IMR-90 (cell line): ENCODE measurements at regions not wholly inside any gene's neighbourhood (a gene's known extent, or its start where the extent isn't known, plus 50 kb on each side); places are given as distances from the start of the nearest gene placed in this dataset.

ENCODE experiments used
- BHLHE40 ChIP-seq: fragments of 150-350 bp; IDR thresholded peaks from 2 replicates; pipeline ENCODE4 v1.6.1; 2016; ENCODE audit warnings: mild to moderate bottlenecking, low read depth, low read length
- CEBPB ChIP-seq: IDR thresholded peaks from 2 replicates; pipeline ENCODE4 v1.6.1; 2012; ENCODE audit warnings: low read depth, low read length, improper control_type of control experiment
- CHD1 ChIP-seq: IDR thresholded peaks from 2 replicates; pipeline ENCODE4 v1.6.1; 2012; ENCODE audit warnings: low read depth, low read length, improper control_type of control experiment
- CTCF ChIP-seq: conservative IDR thresholded peaks from 2 replicates; pipeline ENCODE4 v1.5.1; 2012; ENCODE audit warnings: mild to moderate bottlenecking, low read depth, low read length, improper control_type of control experiment
- MAZ ChIP-seq: IDR thresholded peaks from 2 replicates; pipeline ENCODE4 v1.6.1; 2012; ENCODE audit warnings: low read depth, mild to moderate bottlenecking, low read length, improper control_type of control experiment, moderate library complexity, borderline replicate concordance
- MXI1 ChIP-seq: IDR thresholded peaks from 2 replicates; pipeline ENCODE4 v1.6.1; 2012; ENCODE audit warnings: low read depth, mild to moderate bottlenecking, low read length, moderate library complexity, borderline replicate concordance
- NFE2L2 ChIP-seq: fragments of 150-350 bp; IDR thresholded peaks from 2 replicates; pipeline ENCODE4 v1.6.1; 2016; ENCODE audit warnings: low read depth, mild to moderate bottlenecking, low read length
- POLR2A ChIP-seq: IDR thresholded peaks from 2 replicates; pipeline ENCODE4 v1.6.1; 2012; ENCODE audit warnings: mild to moderate bottlenecking, low read depth, low read length
- RAD21 ChIP-seq: IDR thresholded peaks from 2 replicates; pipeline ENCODE4 v1.6.1; 2012; ENCODE audit warnings: low read length, improper control_type of control experiment
- RCOR1 ChIP-seq: IDR thresholded peaks from 2 replicates; pipeline ENCODE4 v1.6.1; 2012; ENCODE audit warnings: mild to moderate bottlenecking, low read length, improper control_type of control experiment; ENCODE audit not compliant: insufficient replicate concordance
- RFX5 ChIP-seq: IDR thresholded peaks from 2 replicates; pipeline ENCODE4 v1.8.0; 2012; ENCODE audit warnings: low read depth, mild to moderate bottlenecking, low read length, moderate library complexity
- SMC3 ChIP-seq: fragments of 150-350 bp; IDR thresholded peaks from 2 replicates; pipeline ENCODE4 v1.6.1; 2016; ENCODE audit warnings: low read depth, mild to moderate bottlenecking, antibody characterized with exemption, low read length, moderate library complexity
- TF ChIP-seq, protein P1 (sequence below): fragments of 150-350 bp; IDR thresholded peaks from 2 replicates; pipeline ENCODE4 v1.6.1; 2017; ENCODE audit warnings: mild to moderate bottlenecking, antibody characterized with exemption, low read length, low read depth

DNA sequence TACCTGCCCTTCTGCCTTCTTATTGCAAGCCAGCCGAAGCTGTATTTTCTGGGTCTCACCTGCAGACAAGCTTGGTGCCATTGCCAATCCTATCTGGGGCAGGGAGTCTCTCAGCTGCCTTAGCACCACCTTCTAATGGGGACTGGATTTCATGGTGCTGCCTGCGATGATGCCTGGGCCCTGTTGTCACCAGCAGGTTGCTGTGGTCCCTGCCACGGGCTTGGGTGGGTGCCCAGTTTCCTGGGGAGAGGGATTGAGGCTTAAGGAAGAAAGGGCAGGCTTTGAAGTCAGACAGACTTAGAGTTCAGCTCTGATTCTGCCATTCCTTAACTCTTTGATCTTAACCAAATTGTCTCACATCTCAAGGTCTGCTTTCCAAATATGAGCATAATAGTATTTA, 87.4 kb upstream of the CD96 start:
- TF ChIP-seq CTCF (no peak), POLR2A (no peak), MAZ (no peak), CHD1 (no peak), CEBPB (no peak), BHLHE40 (no peak), RAD21 (no peak), MXI1 (no peak), RCOR1 (no peak), SMC3 (no peak), RFX5 (no peak), NFE2L2 (no peak)
- TF ChIP-seq, protein P1, sequence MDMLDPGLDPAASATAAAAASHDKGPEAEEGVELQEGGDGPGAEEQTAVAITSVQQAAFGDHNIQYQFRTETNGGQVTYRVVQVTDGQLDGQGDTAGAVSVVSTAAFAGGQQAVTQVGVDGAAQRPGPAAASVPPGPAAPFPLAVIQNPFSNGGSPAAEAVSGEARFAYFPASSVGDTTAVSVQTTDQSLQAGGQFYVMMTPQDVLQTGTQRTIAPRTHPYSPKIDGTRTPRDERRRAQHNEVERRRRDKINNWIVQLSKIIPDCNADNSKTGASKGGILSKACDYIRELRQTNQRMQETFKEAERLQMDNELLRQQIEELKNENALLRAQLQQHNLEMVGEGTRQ, result no peak
